8988T (cell line): ENCODE measurements at regions not wholly inside any gene's neighbourhood (a gene's known extent, or its start where the extent isn't known, plus 50 kb on each side); places are given as distances from the start of the nearest gene placed in this dataset.
A peak's percentile ranks its signal among the peaks of the same experiment; 100 is the strongest.
"Not testable (repeated sequence)": the region's sequence is repeated elsewhere in the genome, so short reads cannot be mapped to it uniquely, and the experiment has no call there.

Source experiments
- DNase-seq: peaks from one replicate; pipeline ENCODE4 v3.0.0; 2011

DNA sequence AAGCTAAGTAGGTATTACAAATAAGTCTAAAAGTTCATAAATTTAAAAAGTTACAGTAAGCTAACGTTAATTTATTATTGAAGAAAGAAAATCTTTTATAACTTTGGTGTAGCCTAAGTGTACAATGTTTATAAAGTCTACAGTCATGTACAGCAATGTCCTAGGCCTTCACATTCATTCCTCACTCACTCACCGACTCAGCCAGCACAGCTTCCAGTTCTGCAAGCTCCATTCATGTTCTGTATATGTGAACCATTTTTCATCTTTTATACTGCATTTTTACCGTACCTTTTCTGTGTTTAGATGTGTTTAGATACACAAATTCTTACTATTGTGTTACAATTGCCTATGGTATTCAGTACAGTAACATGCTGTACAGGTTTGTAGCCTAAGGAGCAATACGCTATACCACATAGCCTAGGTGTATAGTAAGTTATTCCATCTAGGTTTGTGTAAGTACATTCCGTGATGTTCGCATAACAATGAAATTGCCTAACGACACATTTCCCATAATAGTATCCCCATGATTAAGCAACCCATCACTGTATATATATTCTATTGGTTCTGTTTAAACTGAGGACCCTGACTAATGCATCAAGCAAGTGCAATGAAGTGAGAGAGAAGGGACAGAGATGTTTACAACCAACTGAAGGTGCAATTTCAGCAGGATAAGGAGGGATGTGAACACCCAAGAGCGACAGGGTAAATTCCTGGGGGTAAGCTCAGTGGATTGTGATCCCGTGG, 88.9 kb upstream of the TRIO start:
- DNase-seq = no peak

DNA sequence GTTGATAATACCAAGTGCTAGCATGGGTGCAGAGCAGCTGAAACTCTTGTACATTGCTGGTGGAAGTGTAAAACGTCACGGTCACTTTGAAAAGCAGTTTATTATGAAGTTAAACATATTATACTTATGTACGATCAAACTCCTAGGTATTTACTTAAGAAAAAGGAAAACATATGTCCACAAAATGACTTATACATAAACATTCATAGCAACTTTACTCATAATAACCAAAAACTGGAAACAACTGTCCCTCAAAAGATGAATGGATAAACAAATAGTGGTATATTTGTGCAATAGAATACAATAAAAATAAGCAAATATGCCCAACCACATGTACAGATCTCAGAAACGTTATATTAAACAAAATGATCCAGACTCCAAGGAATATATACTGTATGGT, 92.3 kb upstream of the TRIO start:
- DNase-seq = no peak

DNA sequence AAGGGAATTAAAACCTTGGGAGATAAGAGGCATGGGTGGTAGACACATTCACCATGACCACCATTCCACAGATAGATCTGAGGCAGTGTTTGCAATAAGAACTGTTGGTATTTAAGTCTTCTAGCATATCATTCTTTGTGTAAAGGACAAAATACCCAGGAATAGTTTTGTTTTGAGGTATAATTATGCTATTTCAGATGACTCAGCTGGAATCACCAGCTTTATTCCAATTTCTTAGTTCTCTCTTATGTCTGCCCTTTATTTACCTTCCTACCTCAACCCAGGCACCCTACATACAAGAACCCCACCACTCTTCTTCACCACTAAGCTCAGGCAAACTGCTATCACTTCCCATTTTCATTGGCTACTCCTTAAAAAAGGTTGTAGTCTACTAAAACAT, 94.7 kb upstream of the TRIO start:
- no peak for DNase-seq

DNA sequence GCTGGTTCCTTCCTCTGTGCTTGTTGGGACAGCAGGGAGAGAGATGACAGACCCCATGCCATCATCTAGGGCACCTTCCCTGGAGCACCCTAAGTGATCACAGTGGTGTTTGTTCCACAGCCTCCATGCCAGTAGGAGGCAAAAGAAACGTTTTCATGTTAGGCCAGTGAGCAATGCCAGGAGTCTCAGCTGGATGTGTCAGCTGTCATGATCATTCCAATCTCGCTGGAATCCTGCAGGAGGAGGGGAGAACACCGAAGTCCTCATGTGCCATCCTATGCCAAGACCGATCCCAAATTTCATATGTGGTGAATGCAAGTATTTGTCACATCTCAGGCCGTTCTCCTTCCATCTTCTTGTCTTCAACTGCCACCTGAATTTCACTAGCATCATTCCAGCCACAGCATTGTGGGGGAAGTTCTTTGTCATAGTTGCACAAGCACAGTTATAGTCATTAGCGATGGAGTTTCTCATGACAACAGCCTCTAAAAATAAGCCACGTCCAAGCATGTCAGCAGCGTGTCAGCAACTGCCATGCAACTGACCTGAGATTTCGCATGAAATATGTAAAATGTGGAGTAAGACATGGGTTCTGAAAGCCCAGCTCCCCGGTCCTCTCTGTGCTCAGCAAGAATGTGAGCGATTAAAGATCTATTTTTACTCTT, 97.2 kb upstream of the DNAH5 start:
- no peak for DNase-seq

DNA sequence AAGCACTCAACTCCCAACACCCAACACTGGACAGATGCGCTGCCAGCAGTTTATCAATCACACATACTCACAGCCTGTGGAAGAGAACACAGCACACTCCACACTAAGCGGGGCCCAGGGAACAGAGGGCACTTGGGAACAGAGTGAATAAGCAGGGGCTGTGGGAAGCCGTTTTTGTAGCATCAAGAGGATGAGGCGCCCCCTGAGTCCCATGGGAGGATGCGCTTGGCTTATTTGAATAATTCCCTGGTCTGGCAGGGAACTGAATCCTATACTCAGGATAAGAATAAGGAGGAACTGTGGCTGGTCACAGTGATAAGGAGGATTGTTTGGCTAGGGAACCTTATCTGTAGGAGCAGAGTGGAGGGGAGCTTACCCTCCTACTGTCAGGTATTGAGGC, 96.1 kb upstream of the DNAH5 start:
- no peak for DNase-seq

DNA sequence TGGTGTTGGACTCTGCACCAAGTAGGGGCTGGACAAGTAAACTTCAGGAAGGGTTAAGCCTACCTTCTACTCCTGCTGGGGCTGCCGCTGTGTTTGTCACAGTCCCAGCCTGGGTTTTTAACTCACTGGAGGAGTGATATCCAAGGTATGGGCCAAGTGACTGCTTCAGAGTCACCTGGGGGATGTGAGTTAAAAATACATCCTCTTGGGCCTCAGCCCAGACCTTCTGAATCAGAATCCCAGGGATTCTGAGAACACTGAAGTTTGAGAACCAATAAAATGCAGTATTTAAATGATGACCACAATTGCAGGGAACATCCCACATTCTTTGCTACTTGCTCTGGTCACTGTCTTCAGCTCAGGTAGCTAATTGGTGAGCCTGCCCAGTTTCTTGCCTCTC, 95.1 kb upstream of the DNAH5 start:
- no peak for DNase-seq

DNA sequence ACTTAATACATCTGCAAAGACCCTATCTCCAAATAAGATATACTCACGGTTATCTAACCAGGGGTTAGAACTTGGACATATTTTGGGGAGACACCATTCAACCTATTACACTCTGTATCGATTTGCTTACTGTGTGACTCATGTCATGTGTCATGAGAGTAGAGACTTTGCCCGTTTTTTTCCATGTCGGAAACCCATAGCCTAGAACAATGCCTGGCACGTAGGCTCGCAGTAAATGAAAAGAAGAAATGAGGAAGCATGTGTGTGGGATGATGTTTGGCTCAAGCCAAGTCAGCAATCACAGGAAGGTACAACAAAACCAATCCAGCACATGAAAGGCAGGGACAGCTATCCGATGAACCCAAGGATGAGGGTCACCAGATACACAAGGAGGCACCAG, 94.6 kb upstream of the DNAH5 start:
- no peak for DNase-seq

DNA sequence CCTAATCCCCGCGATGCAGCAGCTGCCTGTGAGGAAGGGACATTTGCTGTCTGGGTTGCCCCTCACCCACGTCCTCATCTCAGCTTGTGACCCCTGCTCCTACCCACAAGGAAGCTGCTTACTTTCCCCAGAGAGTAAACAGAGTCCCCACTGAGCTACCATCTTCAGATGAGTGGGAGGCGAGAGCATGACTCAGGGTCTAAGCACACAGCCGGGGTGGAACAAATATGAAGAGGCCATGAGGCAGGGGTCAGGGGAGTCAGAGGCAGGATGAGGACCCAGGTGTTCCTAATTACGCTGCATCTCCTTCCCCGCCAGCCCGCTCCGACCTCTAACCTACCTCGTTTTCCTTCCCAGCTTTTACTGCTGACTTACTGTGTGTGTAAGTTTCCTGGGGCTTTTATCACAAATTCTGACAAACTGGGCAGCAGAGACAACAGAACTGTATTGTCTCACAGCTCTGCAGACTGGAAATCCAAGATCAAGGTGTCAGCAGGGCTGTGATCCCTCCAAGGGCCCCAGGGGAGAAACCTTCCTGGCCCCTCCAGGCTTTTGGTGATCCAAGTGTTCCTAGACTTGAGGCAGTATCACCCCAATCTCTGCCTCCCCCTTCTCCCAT, 94.0 kb upstream of the DNAH5 start:
- no peak for DNase-seq

DNA sequence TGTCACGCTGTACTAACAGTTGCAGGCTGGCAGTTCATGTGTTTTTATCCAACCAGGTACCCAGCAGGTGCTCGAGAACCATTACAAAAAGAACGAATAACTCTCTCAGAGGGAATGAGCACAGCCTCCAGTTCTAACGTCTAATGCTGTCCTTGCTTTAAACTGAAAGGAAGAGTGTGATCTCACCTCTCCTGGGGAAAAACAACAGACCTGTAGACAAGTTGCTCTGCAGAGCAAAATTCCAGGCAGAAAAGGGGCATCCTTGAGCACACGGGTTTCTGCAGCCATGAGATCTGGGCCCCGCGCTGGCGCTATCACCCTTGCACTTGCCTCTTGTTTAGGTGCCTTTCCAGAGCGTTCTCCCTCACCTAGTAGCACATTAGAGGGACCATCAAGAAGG, 92.5 kb upstream of the DNAH5 start:
- DNase-seq = no peak

DNA sequence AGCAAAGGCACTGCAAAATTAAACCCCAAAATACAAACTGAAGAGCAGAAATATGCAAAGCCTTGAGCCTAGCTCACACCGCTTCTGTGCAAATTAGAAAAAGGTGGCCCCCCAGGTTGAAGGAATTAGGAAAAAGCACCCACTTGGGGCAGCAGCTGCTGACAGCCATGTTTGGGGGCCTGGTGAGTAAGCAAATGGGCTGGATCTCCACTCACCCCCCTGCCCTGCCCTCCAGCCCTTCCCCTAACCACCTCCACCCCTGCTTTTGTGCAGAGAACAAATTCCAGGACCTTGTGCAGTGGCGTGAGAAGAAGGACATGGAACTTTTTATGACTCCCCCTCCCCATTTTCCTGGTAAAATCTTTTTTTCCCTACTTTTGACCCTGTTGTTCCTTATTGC, 92.0 kb upstream of the DNAH5 start:
- peak; percentile 49 for DNase-seq

DNA sequence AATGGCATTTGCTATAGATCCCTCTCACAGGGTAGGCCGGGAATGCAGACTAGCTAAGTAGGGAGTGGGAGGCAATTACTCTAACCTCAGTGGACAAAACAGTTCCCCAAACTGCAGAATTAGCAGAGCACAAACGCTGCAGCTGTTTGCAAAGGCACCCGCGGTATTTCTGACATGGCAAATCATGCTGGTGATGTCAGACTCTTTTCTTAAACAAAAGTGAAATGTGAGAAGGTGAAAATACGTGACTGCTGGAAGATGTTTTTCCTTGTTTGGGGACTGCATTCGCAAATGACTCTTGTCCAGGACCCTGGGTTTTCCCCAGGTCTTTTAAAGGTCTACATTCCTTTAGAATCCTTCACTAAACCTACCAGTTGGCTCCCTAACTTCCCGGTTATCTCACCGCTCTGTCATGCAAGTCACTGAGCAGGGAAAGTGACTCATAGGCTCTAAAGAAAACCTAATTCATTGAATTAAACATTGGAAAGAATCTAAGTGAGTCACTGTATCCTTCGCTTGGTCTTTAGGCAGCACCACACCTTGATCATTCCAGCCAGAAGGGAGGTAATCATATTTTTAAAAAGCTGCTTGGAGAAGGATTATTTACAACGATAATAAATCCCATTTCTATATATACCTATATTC, 91.5 kb upstream of the DNAH5 start:
- DNase-seq = peak; percentile 75

DNA sequence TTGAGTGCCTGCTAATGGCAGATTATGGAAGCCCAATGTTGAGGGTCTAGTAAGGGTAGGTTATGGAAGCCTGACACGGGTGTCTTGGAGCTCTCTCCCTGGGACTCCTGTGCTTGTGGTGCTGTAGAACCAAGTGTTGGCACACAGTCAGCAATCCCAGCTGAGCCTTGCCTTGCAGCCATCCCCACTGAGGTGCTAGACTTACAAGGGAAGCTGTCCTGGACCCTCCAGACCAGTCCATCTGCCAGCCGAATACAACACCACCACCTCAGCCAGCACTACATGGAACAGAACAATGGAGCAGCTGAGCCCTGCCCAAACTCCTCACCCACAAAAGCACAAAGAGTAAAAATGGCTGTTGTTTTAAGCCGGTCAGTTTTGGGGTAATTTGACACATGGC, 90.5 kb upstream of the DNAH5 start:
- DNase-seq = no peak

DNA sequence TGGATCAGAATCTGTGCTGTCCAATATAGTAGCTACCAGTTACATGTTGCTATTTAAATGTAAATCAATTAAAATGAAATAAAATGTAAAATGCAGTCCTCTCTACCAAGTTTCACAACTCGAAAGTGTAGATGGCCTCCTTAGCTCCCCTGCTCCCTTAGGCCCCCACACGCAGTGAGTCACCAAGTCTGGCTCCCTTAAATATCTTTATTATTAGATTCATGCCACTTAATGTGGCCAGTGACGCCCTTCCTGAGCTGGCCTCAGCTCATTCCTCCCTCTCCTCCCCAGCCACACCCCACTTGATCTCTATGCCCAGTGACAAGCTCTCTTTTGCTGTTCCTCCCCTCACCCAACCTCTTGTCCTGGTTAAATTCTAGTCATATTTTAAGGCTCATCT, 88.4 kb upstream of the DNAH5 start:
- no peak for DNase-seq

DNA sequence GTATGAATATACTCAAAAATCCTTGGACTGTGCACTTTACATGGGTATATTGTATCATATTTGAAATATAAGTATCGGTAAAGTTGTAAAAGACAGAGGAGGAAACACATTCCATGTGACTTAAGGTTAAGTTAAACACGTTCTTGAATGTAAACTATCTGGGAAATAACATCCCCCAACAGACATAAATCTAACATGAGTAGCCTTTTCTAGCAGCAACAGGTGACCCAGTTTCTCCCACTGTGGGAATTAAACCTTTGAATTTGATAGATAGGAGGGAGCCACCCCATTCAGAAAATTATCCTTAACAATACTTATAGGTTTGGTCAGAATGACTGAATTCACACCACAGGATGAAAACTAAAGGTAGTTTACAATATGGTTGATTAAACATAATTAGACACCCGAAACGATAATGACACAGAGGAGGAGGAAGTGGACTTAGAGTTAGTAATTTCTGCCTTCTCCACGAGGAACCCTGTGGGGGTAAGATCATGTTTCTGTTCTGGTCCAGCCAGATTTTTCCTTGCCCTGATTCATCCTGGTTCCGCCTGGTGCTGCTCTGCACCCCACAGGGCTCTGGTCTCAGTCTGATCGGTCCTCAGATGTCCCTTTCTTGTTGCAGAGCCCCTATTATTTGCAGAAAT, 84.6 kb upstream of the DNAH5 start:
- no peak for DNase-seq

DNA sequence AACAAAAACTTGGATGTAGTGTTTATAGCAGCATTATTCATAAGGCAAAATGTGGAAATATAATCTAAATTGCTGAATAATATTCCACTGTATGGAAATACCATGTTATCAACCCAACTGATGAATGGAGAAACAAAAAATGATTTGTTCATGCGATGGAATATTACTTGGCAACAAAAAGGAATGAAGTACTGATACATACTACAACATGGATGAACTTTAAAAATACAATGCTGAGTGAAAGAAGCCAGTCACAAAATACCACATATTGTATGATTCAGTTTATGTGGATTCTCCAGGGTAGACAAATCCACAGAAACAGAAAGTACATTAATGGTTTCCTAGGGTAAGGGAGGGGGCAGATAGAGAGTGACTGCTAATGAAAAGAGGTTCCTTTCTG, 83.7 kb upstream of the DNAH5 start:
- no peak for DNase-seq

DNA sequence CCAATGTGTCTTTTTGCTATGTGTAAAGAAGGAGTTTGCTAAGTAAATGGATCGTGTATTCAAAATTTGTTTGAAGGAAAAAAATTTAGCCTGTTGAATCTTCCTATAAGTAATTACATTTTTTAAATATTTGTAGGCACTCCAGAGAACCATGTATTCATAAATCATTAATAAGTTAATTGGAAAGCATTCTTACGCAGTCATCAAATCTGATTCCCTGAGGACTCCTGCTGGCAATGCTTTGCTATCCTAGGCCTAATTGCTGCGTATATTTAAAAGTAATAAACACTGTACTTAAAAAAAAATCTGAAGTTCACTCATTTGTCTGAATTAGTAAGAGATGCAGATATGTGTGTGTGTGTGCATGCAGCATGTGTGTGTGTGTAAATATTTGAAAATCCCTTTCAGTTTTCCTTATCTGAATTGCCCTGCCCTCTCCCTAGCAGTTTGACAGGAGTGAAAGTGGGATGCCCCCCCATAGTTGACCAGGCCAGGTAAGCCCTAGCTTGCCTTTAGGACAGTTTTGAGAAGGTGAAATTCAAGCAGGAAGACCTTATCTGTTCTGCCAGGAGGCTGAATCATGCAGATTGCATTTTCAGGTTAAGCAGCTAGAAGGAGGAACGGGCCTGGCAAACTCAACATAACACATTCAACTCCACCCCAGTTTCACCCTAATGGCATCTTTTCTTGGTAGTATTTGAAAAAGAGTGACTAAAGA, 81.2 kb upstream of the DNAH5 start:
- DNase-seq = no peak

DNA sequence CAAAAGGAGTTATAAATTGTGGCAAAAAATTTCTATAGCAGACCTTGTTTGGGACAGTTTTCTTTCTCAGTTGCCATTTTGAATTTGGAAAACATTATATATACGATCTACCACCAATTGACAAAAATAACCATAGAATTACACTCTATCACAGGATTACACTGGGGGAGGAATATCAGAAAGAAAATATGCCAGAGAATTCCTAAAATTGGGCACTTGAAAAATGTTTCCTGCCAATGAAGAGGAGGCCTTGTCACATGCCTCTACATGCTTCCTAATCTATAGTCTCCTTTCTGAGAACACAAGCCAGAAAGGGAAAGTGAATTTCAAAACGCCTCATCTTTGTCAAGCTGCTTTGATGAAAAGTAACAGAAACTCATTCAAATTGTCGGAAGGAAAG, 78.5 kb upstream of the DNAH5 start:
- no peak for DNase-seq

DNA sequence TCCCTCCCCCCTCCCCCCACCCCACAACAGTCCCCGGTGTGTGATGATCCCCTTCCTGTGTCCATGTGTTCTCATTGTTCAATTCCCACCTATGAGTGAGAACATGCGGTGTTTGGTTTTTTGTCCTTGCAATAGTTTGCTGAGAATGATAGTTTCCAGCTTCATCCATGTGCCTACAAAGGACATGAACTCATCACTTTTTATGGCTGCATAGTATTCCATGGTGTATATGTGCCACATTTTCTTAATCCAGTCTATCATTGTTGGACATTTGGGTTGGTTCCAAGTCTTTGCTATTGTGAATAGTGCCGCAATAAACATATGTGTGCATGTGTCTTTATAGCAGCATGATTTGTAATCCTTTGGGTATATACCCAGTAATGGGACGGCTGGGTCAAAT, 76.5 kb upstream of the DNAH5 start:
- not testable (repeated sequence) for DNase-seq

DNA sequence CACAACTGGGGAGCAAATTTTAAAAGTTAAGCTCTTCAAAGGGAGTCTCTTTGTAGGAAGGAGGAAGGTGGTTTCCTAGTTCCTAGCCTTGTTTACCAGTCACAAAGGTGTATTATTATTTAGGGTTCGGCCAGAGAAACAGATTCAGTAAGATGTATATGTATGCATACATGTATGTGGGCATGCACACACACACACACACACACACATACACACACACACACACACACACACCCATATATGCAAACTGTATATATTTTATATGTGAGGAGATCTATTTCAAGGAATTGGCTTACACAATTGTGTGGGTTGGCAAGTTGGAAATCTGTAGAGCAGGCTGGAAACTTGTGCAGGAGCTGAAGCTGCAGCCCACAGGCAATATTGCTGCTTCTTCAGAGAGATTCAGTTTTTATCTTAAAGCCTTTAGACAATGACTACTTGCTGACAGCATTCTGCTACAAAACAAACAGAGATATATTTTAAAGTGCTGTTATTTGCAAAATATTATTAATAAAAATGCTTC, 75.3 kb upstream of the DNAH5 start:
- DNase-seq = no peak

DNA sequence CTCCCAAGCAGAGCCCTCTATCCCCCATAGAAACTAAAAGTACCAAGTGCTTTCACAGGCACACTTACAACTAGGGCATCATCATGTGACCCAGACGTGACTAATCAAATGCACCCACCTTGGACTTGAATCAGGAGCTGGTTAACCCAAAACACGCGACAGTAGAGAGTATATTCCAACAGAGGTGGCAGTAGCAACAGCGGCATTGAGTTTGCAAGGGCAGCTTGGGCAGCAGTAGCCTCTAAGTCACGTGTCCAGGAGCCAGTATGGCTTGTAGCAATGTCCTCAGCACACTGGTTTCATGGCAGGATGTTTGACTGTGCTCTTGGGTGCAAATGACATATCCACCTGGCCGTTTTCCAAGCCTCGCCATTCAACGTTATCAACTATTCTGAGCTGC, 73.4 kb upstream of the DNAH5 start:
- DNase-seq = no peak

DNA sequence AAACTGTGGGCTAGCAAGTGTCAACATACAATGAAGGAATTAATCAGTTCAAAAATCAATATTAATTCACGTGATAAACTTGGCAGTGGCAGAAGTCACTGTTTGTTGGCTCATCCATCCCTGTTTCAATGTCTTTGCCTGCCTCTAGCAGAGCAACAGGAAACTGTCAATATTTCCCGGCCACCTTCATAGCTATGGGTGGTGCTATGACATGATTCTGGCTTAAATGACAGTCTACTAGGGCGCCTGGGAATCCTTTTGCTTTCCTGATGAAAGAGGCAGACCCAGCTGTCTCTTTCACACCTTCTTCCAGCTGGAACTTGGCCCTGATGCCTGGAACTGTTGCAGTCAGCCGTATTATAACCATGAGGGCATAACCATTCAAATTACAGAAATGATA, 72.1 kb upstream of the DNAH5 start:
- no peak for DNase-seq
